Panc1 (cell line): ENCODE measurements at regions not wholly inside any gene's neighbourhood (a gene's known extent, or its start where the extent isn't known, plus 50 kb on each side); places are given as distances from the start of the nearest gene placed in this dataset.

Experiments used
- CTCF ChIP-seq: fragments of 450-650 bp; IDR thresholded peaks from 2 replicates; pipeline ENCODE4 v1.5.1; 2017; ENCODE audit warnings: mild to moderate bottlenecking
- POLR2AphosphoS5 ChIP-seq: IDR thresholded peaks from 2 replicates; pipeline ENCODE4 v1.6.1; 2012; ENCODE audit warnings: mild to moderate bottlenecking, low read depth, low read length, moderate library complexity
- REST ChIP-seq, 2 experiments: IDR thresholded peaks; 2 replicates each; pipeline ENCODE4 v1.6.1; 2011 to 2012; ENCODE audit warnings: low read depth in 2 of 2, control low read depth in 1 of 2, low read length in 1 of 2, mild to moderate bottlenecking in 1 of 2, moderate library complexity in 1 of 2; ENCODE audit not compliant: insufficient read depth in 1 of 2
- SIN3A ChIP-seq: IDR thresholded peaks from 2 replicates; pipeline ENCODE4 v1.6.1; 2012; ENCODE audit warnings: low read depth, mild to moderate bottlenecking, low read length, moderate library complexity, borderline replicate concordance; ENCODE audit not compliant: insufficient read depth
- TCF7L2 ChIP-seq: IDR thresholded peaks from 2 replicates; pipeline ENCODE4 v1.6.1; 2011; ENCODE audit warnings: mild to moderate bottlenecking, low read depth, low read length, inconsistent platforms

- no peak for TF ChIP-seq CTCF
- TF ChIP-seq TCF7L2: no peak
- TF ChIP-seq POLR2AphosphoS5: no peak
- no peak for TF ChIP-seq REST (IDR thresholded peaks at IDR 0.05; ENCODE audit: insufficient read depth in 1 of 2, low read depth in 2 of 2, low read length in 1 of 2)
- TF ChIP-seq SIN3A: no peak
Measured at GRCh38 chr1:24253571-24253970, 65.6 kb upstream of the GRHL3 start.
